Hematopoietic multipotent progenitor cell treated with erythropoietin and hydrocortisone succinate and interleukin-3 and kit ligand, for 8 days (in vitro differentiated cells): ENCODE measurements at regions not wholly inside any gene's neighbourhood (a gene's known extent, or its start where the extent isn't known, plus 50 kb on each side); places are given as distances from the start of the nearest gene placed in this dataset.

ENCODE experiments used
- DNase-seq: peaks from one replicate; pipeline ENCODE4 v3.0.0-alpha.2; 2015

- no peak for DNase-seq
These were observed 60.0 kb downstream of the ING1 start for GRCh38 chr13:110773480-110773879.

GRCh38 chr13:110774051-110774450 is 60.6 kb downstream of the ING1 start:
- no peak for DNase-seq

- no peak for DNase-seq
These were observed 61.0 kb downstream of the ING1 start for GRCh38 chr13:110774490-110774889.

- no peak for DNase-seq
These were observed 62.1 kb downstream of the ING1 start for GRCh38 chr13:110775576-110775975.

GRCh38 chr13:110777251-110777820 is 63.8 kb downstream of the ING1 start:
- DNase-seq, result no peak

- DNase-seq, result no peak
These were observed 65.5 kb downstream of the ING1 start for GRCh38 chr13:110779022-110779421.

GRCh38 chr13:110780422-110780821 is 66.9 kb downstream of the ING1 start:
- no peak for DNase-seq

GRCh38 chr13:110782185-110782584 is 68.7 kb downstream of the ING1 start:
- DNase-seq, result no peak

- no peak for DNase-seq
These were observed 71.2 kb downstream of the ING1 start for GRCh38 chr13:110784704-110785103.

- DNase-seq, result no peak
These were observed 75.3 kb downstream of the ING1 start for GRCh38 chr13:110788778-110789177.

GRCh38 chr13:110789871-110790270 is 76.4 kb downstream of the ING1 start:
- no peak for DNase-seq

- DNase-seq, result no peak
These were observed 76.9 kb downstream of the ING1 start for GRCh38 chr13:110790371-110790770.

- DNase-seq, result no peak
These were observed 80.7 kb downstream of the ING1 start for GRCh38 chr13:110794209-110794608.

- no peak for DNase-seq
These were observed 83.9 kb downstream of the ING1 start for GRCh38 chr13:110797230-110797877.

- no peak for DNase-seq
These were observed 84.8 kb downstream of the ING1 start for GRCh38 chr13:110798081-110798994.

GRCh38 chr13:110799246-110800236 is 86.0 kb downstream of the ING1 start:
- no peak for DNase-seq

- DNase-seq, result no peak
These were observed 87.5 kb downstream of the ING1 start for GRCh38 chr13:110801044-110801443.

- DNase-seq, result no peak
These were observed 88.8 kb downstream of the ING1 start for GRCh38 chr13:110802260-110802659.

GRCh38 chr13:110806636-110807035 is 93.1 kb downstream of the ING1 start:
- DNase-seq, result no peak

GRCh38 chr13:110807546-110807945 is 94.0 kb downstream of the ING1 start:
- DNase-seq, result no peak

- no peak for DNase-seq
These were observed 94.6 kb downstream of the ING1 start for GRCh38 chr13:110808138-110808537.

GRCh38 chr13:110809871-110810486 is 96.5 kb downstream of the ING1 start:
- DNase-seq, result no peak
